HFFc6 (cell line): ENCODE measurements at regions not wholly inside any gene's neighbourhood (a gene's known extent, or its start where the extent isn't known, plus 50 kb on each side); places are given as distances from the start of the nearest gene placed in this dataset.
A peak's percentile ranks its signal among the peaks of the same experiment; 100 is the strongest.

Experiments
- DNase-seq: peaks from one replicate; pipeline ENCODE4 v3.0.0-alpha.2; 2018
- H3K27ac Mint-ChIP-seq: 2 replicates; pipeline ENCODE4 v1.8.0; 2020; ENCODE audit warnings: mild to moderate bottlenecking, mixed read lengths
- H3K27me3 Mint-ChIP-seq: 2 replicates; pipeline ENCODE4 v1.8.0; 2021; ENCODE audit warnings: mild to moderate bottlenecking, moderate library complexity, mixed read lengths; ENCODE audit not compliant: insufficient read depth
- H3K36me3 Mint-ChIP-seq: 2 replicates; pipeline ENCODE4 v1.8.0; 2021; ENCODE audit warnings: low read depth, mixed read lengths
- H3K4me1 Mint-ChIP-seq: 2 replicates; pipeline ENCODE4 v1.8.0; 2020; ENCODE audit warnings: low read depth, mixed read lengths
- H3K4me3 Mint-ChIP-seq: 2 replicates; pipeline ENCODE4 v1.8.0; 2020; ENCODE audit warnings: mild to moderate bottlenecking, moderate library complexity, mixed read lengths
- H3K9me3 Mint-ChIP-seq: 2 replicates; pipeline ENCODE4 v1.8.0; 2020; ENCODE audit warnings: mild to moderate bottlenecking, mixed read lengths
- CTCF ChIP-seq: fragments of 200-600 bp; sonication (generic); IDR thresholded peaks from 2 replicates; pipeline ENCODE4 v1.5.0; 2021; ENCODE audit warnings: antibody characterized with exemption, mild to moderate bottlenecking

- Mint-ChIP-seq H3K9me3 (no peaks in the 10 kb centered on the region), H3K4me3 (no peak overlapping the region), H3K4me1 (peaks cover 45% of the 10 kb centered on the region), H3K27me3 (peaks cover 7% of the 10 kb centered on the region), H3K27ac (no peak overlapping the region), H3K36me3 (no peaks in the 10 kb centered on the region)
- DNase-seq, result peak; percentile 23
- no peak for TF ChIP-seq CTCF
Observed at GRCh38 chr20:33914919-33915318, 78.8 kb upstream of the RALY start.

- peaks cover 14% of the 10 kb centered on the region for H3K27me3 Mint-ChIP-seq
- DNase-seq, result no peak
- H3K4me1 Mint-ChIP-seq, result peaks cover 36% of the 10 kb centered on the region
- H3K4me3 Mint-ChIP-seq, result no peak overlapping the region
- H3K27ac Mint-ChIP-seq, result no peak overlapping the region
- peak; percentile 78 for TF ChIP-seq CTCF
- H3K9me3 Mint-ChIP-seq, result no peaks in the 10 kb centered on the region
- H3K36me3 Mint-ChIP-seq, result no peaks in the 10 kb centered on the region
Observed at GRCh38 chr20:33915726-33916331, 77.9 kb upstream of the RALY start.

GRCh38 chr20:33916768-33917167, 76.9 kb upstream of the RALY start:
- peaks cover 23% of the 10 kb centered on the region for H3K27me3 Mint-ChIP-seq
- TF ChIP-seq CTCF, result no peak
- no peaks in the 10 kb centered on the region for H3K9me3 Mint-ChIP-seq
- no peak overlapping the region for H3K27ac Mint-ChIP-seq
- H3K36me3 Mint-ChIP-seq, result no peaks in the 10 kb centered on the region
- H3K4me3 Mint-ChIP-seq, result no peak overlapping the region
- no peak for DNase-seq
- peaks cover 32% of the 10 kb centered on the region for H3K4me1 Mint-ChIP-seq

- Mint-ChIP-seq H3K27ac (no peak overlapping the region), H3K4me3 (no peak overlapping the region), H3K4me1 (peaks cover 24% of the 10 kb centered on the region), H3K36me3 (no peaks in the 10 kb centered on the region), H3K27me3 (peaks cover 22% of the 10 kb centered on the region), H3K9me3 (no peaks in the 10 kb centered on the region)
- TF ChIP-seq CTCF, result no peak
- no peak for DNase-seq
Observed at GRCh38 chr20:33917831-33918525, 75.7 kb upstream of the RALY start.

- H3K36me3 Mint-ChIP-seq, result no peaks in the 10 kb centered on the region
- H3K4me1 Mint-ChIP-seq, result peaks cover 18% of the 10 kb centered on the region
- H3K4me3 Mint-ChIP-seq, result no peak overlapping the region
- no peak for TF ChIP-seq CTCF
- no peak for DNase-seq
- no peaks in the 10 kb centered on the region for H3K9me3 Mint-ChIP-seq
- H3K27me3 Mint-ChIP-seq, result peaks cover 22% of the 10 kb centered on the region
- no peak overlapping the region for H3K27ac Mint-ChIP-seq
Observed at GRCh38 chr20:33918662-33919061, 75.0 kb upstream of the RALY start.
